Caco-2 (cell line): ENCODE measurements at regions not wholly inside any gene's neighbourhood (a gene's known extent, or its start where the extent isn't known, plus 50 kb on each side); places are given as distances from the start of the nearest gene placed in this dataset.

Experiments
- BruUV-seq: library from RNA; stranded (reverse); fragments of 400-500 nt; replicated peaks from 2 replicates; lab custom pipeline; 2021; lab: Mats Ljungman, UMichigan
- CTCF ChIA-PET: fragments of 300-600 bp; sonication (Branson Sonifier 250); formaldehyde crosslinking; loops from one replicate; lab custom pipeline; 2022; ENCODE audit warnings: antibody characterized with exemption; lab: Charles Lee
- POLR2A ChIA-PET: fragments of 300-600 bp; sonication (Branson Sonifier 250); formaldehyde crosslinking; loops from one replicate; lab custom pipeline; 2022; ENCODE audit warnings: antibody characterized with exemption; lab: Charles Lee
- DNase-seq, 2 experiments: peaks; one replicate each; pipeline versions ENCODE4 v3.0.0 to v3.0.0-alpha.2; 2020 to 2022
- H3K27me3 ChIP-seq: replicated peaks from 2 replicates; pipeline ENCODE4 v1.6.0; 2011; ENCODE audit warnings: low read length; ENCODE audit not compliant: control insufficient read depth, insufficient read depth
- H3K36me3 ChIP-seq: 2 replicates; pipeline ENCODE4 v1.5.1; 2011; ENCODE audit warnings: low read length; ENCODE audit not compliant: control insufficient read depth, insufficient read depth
- H3K4me1 ChIP-seq: fragments of 250-450 bp; sonication (Bioruptor Pico); 2 replicates; pipeline ENCODE4 v1.5.1; 2020; ENCODE audit warnings: mild to moderate bottlenecking
- H3K4me3 ChIP-seq: 2 replicates; pipeline ENCODE4 v1.5.1; 2011; ENCODE audit warnings: low read depth, mild to moderate bottlenecking, control low read depth, low read length
- H3K9me3 ChIP-seq: fragments of 250-450 bp; sonication (Bioruptor Pico); 2 replicates; pipeline ENCODE4 v1.5.1; 2020; ENCODE audit warnings: mild to moderate bottlenecking, moderate library complexity
- H3K27ac Mint-ChIP-seq: one replicate; pipeline ENCODE4 v1.8.0; 2022; ENCODE audit warnings: mixed read lengths; ENCODE audit not compliant: unreplicated experiment
- H3K27me3 Mint-ChIP-seq: one replicate; pipeline ENCODE4 v1.8.0; 2022; ENCODE audit warnings: mixed read lengths; ENCODE audit not compliant: insufficient read depth, unreplicated experiment
- H3K36me3 Mint-ChIP-seq: one replicate; pipeline ENCODE4 v1.8.0; 2022; ENCODE audit warnings: mild to moderate bottlenecking, mixed read lengths; ENCODE audit not compliant: insufficient read depth, unreplicated experiment
- H3K4me1 Mint-ChIP-seq: one replicate; pipeline ENCODE4 v1.8.0; 2022; ENCODE audit warnings: low read depth, mixed read lengths; ENCODE audit not compliant: unreplicated experiment
- H3K4me3 Mint-ChIP-seq: one replicate; pipeline ENCODE4 v1.8.0; 2022; ENCODE audit warnings: mild to moderate bottlenecking, moderate library complexity, mixed read lengths; ENCODE audit not compliant: unreplicated experiment
- H3K9me3 Mint-ChIP-seq: one replicate; pipeline ENCODE4 v1.8.0; 2022; ENCODE audit warnings: mixed read lengths; ENCODE audit not compliant: unreplicated experiment
- CTCF ChIP-seq, 2 experiments: fragments of 200-600 bp in 1 of 2; IDR thresholded peaks; 1 replicate in 1 of 2; 2 replicates in 1 of 2; pipeline versions ENCODE4 v1.5.1 to v1.8.0; 2011 to 2022; ENCODE audit warnings: antibody characterized with exemption in 1 of 2, control low read depth in 1 of 2, inconsistent platforms in 1 of 2, low read depth in 1 of 2, low read length in 1 of 2, mild to moderate bottlenecking in 1 of 2, moderate library complexity in 1 of 2; ENCODE audit not compliant: insufficient read depth in 1 of 2, severe bottlenecking in 1 of 2, unreplicated experiment in 1 of 2
- intact Hi-C: fragments of 100-400 bp; cut with micrococcal nuclease; formaldehyde crosslinking; loops from one replicate; pipeline ENCODE4 v1.10.0; 2022; ENCODE audit not compliant: unreplicated experiment

GRCh38 chr9:134263596-134263995 lies 62.7 kb upstream of the RXRA start:
- H3K4me3 ChIP-seq: no peak overlapping the region
- CTCF ChIA-PET: no interaction called here

GRCh38 chr9:134264169-134264568 lies 62.1 kb upstream of the RXRA start:
- TF ChIP-seq CTCF (IDR thresholded peaks at IDR 0.05; ENCODE audit: insufficient read depth in 1 of 2, low read depth in 1 of 2, low read length in 1 of 2, severe bottlenecking in 1 of 2, unreplicated experiment in 1 of 2): no peak
- Mint-ChIP-seq H3K36me3 (no peaks in the 10 kb centered on the region), H3K27me3 (no peaks in the 10 kb centered on the region), H3K9me3 (no peaks in the 10 kb centered on the region), H3K4me3 (no peak overlapping the region), H3K4me1 (no peaks in the 10 kb centered on the region), H3K27ac (no peak overlapping the region)
- POLR2A ChIA-PET: no interaction called here
- Histone ChIP-seq H3K9me3 (no peaks in the 10 kb centered on the region), H3K27me3 (no peaks in the 10 kb centered on the region), H3K36me3 (no peaks in the 10 kb centered on the region), H3K4me1 (peaks cover 9% of the 10 kb centered on the region), H3K4me3 (no peak overlapping the region)
- CTCF ChIA-PET: no interaction called here
- DNase-seq: no peak
- intact Hi-C loops: no loop called here
- no TSS peak for BruUV-seq

More at GRCh38 chr9:134263596-134263995, 62.7 kb upstream of the RXRA start:
- Mint-ChIP-seq H3K36me3 (no peaks in the 10 kb centered on the region), H3K4me3 (no peak overlapping the region), H3K9me3 (no peaks in the 10 kb centered on the region), H3K27me3 (no peaks in the 10 kb centered on the region), H3K27ac (no peak overlapping the region), H3K4me1 (no peaks in the 10 kb centered on the region)
- POLR2A ChIA-PET: no interaction called here
- no peaks in the 10 kb centered on the region for H3K9me3 ChIP-seq
- no peaks in the 10 kb centered on the region for H3K27me3 ChIP-seq
- peaks cover 12% of the 10 kb centered on the region for H3K4me1 ChIP-seq
- H3K36me3 ChIP-seq: no peaks in the 10 kb centered on the region
- no TSS peak for BruUV-seq
- intact Hi-C loops: no loop called here
- DNase-seq: no peak
- TF ChIP-seq CTCF (IDR thresholded peaks at IDR 0.05; ENCODE audit: insufficient read depth in 1 of 2, low read depth in 1 of 2, low read length in 1 of 2, severe bottlenecking in 1 of 2, unreplicated experiment in 1 of 2): no peak

GRCh38 chr9:134265078-134265477 lies 61.2 kb upstream of the RXRA start:
- H3K27ac Mint-ChIP-seq: no peak overlapping the region
- no peaks in the 10 kb centered on the region for H3K36me3 Mint-ChIP-seq
- H3K27me3 Mint-ChIP-seq: no peaks in the 10 kb centered on the region
- no peak for DNase-seq
- no peaks in the 10 kb centered on the region for H3K9me3 Mint-ChIP-seq
- no peaks in the 10 kb centered on the region for H3K36me3 ChIP-seq
- intact Hi-C loops: no loop called here
- ChIA-PET POLR2A (no interaction called here), CTCF (no interaction called here)
- H3K4me1 Mint-ChIP-seq: no peaks in the 10 kb centered on the region
- BruUV-seq: no TSS peak
- no peak overlapping the region for H3K4me3 ChIP-seq
- no peak overlapping the region for H3K4me3 Mint-ChIP-seq
- no peak for TF ChIP-seq CTCF (IDR thresholded peaks at IDR 0.05; ENCODE audit: insufficient read depth in 1 of 2, low read depth in 1 of 2, low read length in 1 of 2, severe bottlenecking in 1 of 2, unreplicated experiment in 1 of 2)
- no peaks in the 10 kb centered on the region for H3K27me3 ChIP-seq
- H3K9me3 ChIP-seq: no peaks in the 10 kb centered on the region
- H3K4me1 ChIP-seq: no peaks in the 10 kb centered on the region; the same call in 1 of the 2 replicates
